ENCODE measurements at regions not wholly inside any gene's neighbourhood (a gene's known extent, or its start where the extent isn't known, plus 50 kb on each side); places are given as distances from the start of the nearest gene placed in this dataset.

DNA sequence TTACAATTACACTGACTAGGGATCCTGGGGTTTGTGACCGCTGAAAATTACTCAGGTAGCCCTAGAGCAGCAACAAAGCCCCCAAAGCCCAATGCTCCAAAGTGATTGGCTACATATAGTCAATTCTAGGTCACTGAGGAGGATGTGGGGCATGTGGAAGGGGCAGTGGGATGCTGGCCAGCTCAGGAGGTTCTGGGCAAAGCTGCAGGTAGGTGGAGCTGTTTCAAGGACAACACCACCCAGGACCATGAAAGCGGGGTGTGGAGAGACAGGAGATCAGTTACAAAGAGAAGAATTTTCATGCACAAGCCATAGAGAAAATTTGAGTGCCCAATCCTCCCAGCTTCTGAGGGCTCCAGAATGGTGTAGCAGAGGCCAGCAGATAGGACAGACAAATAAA is 75.0 kb upstream of the CCDC85A start:
- TF ChIP-seq, protein P1, sequence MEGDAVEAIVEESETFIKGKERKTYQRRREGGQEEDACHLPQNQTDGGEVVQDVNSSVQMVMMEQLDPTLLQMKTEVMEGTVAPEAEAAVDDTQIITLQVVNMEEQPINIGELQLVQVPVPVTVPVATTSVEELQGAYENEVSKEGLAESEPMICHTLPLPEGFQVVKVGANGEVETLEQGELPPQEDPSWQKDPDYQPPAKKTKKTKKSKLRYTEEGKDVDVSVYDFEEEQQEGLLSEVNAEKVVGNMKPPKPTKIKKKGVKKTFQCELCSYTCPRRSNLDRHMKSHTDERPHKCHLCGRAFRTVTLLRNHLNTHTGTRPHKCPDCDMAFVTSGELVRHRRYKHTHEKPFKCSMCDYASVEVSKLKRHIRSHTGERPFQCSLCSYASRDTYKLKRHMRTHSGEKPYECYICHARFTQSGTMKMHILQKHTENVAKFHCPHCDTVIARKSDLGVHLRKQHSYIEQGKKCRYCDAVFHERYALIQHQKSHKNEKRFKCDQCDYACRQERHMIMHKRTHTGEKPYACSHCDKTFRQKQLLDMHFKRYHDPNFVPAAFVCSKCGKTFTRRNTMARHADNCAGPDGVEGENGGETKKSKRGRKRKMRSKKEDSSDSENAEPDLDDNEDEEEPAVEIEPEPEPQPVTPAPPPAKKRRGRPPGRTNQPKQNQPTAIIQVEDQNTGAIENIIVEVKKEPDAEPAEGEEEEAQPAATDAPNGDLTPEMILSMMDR (IDR thresholded peaks at IDR 0.05) = peak in 2 of 7 experiments; percentile 26 to 28
- TF ChIP-seq POLR2A (IDR thresholded peaks at IDR 0.05) = no peak
